ENCODE measurements at regions not wholly inside any gene's neighbourhood (a gene's known extent, or its start where the extent isn't known, plus 50 kb on each side); places are given as distances from the start of the nearest gene placed in this dataset.

DNA sequence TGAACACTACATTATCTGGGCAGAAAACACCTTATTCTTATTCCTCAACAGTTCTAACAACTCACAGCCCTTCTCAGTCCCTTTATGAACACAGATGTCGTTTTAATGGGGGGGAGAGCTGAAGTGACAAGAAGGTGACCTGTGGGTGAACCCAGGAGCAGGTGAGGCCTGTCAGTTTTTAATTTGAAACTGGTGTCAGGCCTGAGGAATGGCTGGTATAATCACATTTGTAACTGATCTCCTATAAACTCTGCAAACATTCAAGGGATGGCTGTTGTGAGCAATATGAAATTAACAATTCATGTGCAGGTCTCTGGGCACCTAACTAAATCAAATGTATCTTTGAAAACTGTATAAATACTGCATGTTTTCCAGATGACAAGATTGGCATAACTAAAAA, 362.1 kb upstream of the NR5A2 start:
- no peak overlapping the region for H2AFZ ChIP-seq (replicated peaks)
- no peaks in the 10 kb centered on the region for H3K4me1 Mint-ChIP-seq
- H3K4me1 ChIP-seq = no peaks in the 10 kb centered on the region
- no peak overlapping the region for H3K27ac ChIP-seq
- no peaks in the 10 kb centered on the region for H3K36me3 Mint-ChIP-seq
- H3K4me3 ChIP-seq = no peak overlapping the region
- H4K20me1 ChIP-seq (ENCODE audit: low read depth) = no peaks in the 10 kb centered on the region
- H3K79me2 ChIP-seq (ENCODE audit: low read depth) = no peaks in the 10 kb centered on the region
- no peaks in the 10 kb centered on the region for H3K27me3 ChIP-seq
- TF ChIP-seq EZH2 (IDR thresholded peaks at IDR 0.05) (no peak), EZH2phosphoT487 (IDR thresholded peaks at IDR 0.05) (no peak)
- TF ChIP-seq, protein P1, sequence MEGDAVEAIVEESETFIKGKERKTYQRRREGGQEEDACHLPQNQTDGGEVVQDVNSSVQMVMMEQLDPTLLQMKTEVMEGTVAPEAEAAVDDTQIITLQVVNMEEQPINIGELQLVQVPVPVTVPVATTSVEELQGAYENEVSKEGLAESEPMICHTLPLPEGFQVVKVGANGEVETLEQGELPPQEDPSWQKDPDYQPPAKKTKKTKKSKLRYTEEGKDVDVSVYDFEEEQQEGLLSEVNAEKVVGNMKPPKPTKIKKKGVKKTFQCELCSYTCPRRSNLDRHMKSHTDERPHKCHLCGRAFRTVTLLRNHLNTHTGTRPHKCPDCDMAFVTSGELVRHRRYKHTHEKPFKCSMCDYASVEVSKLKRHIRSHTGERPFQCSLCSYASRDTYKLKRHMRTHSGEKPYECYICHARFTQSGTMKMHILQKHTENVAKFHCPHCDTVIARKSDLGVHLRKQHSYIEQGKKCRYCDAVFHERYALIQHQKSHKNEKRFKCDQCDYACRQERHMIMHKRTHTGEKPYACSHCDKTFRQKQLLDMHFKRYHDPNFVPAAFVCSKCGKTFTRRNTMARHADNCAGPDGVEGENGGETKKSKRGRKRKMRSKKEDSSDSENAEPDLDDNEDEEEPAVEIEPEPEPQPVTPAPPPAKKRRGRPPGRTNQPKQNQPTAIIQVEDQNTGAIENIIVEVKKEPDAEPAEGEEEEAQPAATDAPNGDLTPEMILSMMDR (IDR thresholded peaks at IDR 0.05) = no peak
- no peaks in the 10 kb centered on the region for H3F3A ChIP-seq (ENCODE audit: low read depth)
- H3K27ac Mint-ChIP-seq = no peak overlapping the region
- no peaks in the 10 kb centered on the region for H3K36me3 ChIP-seq
- H3K4me2 ChIP-seq = no peak overlapping the region
- no peaks in the 10 kb centered on the region for H3K9me3 ChIP-seq (ENCODE audit: low read depth)
- no peaks in the 10 kb centered on the region for H3K27me3 Mint-ChIP-seq (ENCODE audit: insufficient read depth, low read depth)
- no peak overlapping the region for H3K4me3 Mint-ChIP-seq
- DNase-seq (ENCODE audit: low spot score) = no peak
- H3K9ac ChIP-seq = no peak overlapping the region
- no peaks in the 10 kb centered on the region for H3K9me3 Mint-ChIP-seq

DNA sequence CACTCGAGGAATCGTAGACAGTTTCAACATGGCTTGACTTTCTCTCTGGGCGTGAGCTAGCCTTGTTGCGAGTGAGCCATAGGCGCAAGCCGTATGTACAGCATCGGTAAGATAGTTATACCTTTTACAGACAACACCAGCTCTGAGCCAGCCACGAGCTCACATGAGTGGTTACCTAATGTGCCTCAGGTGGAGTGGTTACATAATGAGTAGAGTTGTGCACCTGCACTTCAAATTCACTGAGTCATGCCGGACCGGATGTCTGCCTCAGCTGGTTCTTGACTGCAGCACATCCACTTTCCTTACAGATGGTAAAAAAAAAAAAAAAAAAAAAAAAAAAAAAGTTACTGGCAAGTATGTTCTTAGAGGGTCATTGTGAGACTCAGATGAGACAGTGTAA, 360.4 kb upstream of the NR5A2 start:
- TF ChIP-seq, protein P1 (IDR thresholded peaks at IDR 0.05) = no peak
- TF ChIP-seq EZH2 (IDR thresholded peaks at IDR 0.05) (no peak), EZH2phosphoT487 (IDR thresholded peaks at IDR 0.05) (no peak)
- Histone ChIP-seq H2AFZ (replicated peaks) (no peak overlapping the region), H4K20me1 (ENCODE audit: low read depth) (no peaks in the 10 kb centered on the region), H3K36me3 (no peaks in the 10 kb centered on the region), H3K9ac (no peak overlapping the region), H3K27ac (no peak overlapping the region), H3K9me3 (ENCODE audit: low read depth) (no peaks in the 10 kb centered on the region), H3K27me3 (no peaks in the 10 kb centered on the region), H3K4me1 (no peaks in the 10 kb centered on the region), H3K4me2 (no peak overlapping the region), H3K79me2 (ENCODE audit: low read depth) (no peaks in the 10 kb centered on the region), H3F3A (ENCODE audit: low read depth) (no peaks in the 10 kb centered on the region), H3K4me3 (no peak overlapping the region)
- Mint-ChIP-seq H3K27me3 (ENCODE audit: insufficient read depth, low read depth) (no peaks in the 10 kb centered on the region), H3K27ac (no peak overlapping the region), H3K36me3 (no peaks in the 10 kb centered on the region), H3K4me1 (no peaks in the 10 kb centered on the region), H3K4me3 (no peak overlapping the region), H3K9me3 (no peaks in the 10 kb centered on the region)
- DNase-seq (ENCODE audit: low spot score) = no peak

DNA sequence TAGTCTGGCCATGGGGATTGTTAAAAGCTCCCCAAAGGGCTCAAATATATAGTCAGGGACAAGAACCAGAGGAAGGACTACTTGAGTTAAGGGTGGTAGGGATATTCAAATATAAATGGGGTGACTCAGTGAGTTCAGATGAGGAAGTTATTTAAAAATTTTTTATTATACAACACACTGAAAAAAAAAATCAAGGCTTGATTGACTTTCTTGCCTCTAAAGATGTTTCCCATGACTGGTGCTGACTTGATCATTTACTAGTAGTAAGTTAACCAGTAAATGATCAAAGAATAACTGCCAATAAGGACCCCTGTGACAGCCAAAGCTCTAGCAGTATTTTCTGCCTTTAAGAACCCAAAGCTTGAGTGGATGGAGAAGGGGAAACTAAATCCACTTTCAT, 357.6 kb upstream of the NR5A2 start:
- Histone ChIP-seq H3K36me3 (no peaks in the 10 kb centered on the region), H3K9ac (no peak overlapping the region), H3K9me3 (ENCODE audit: low read depth) (no peaks in the 10 kb centered on the region), H3K4me2 (no peak overlapping the region), H3K4me3 (no peak overlapping the region), H3F3A (ENCODE audit: low read depth) (no peaks in the 10 kb centered on the region), H4K20me1 (ENCODE audit: low read depth) (no peaks in the 10 kb centered on the region), H3K27me3 (no peaks in the 10 kb centered on the region), H3K27ac (no peak overlapping the region), H2AFZ (replicated peaks) (no peak overlapping the region), H3K4me1 (no peaks in the 10 kb centered on the region), H3K79me2 (ENCODE audit: low read depth) (no peaks in the 10 kb centered on the region)
- Mint-ChIP-seq H3K27ac (no peak overlapping the region), H3K27me3 (ENCODE audit: insufficient read depth, low read depth) (no peaks in the 10 kb centered on the region), H3K36me3 (no peaks in the 10 kb centered on the region), H3K4me3 (no peak overlapping the region), H3K4me1 (no peaks in the 10 kb centered on the region), H3K9me3 (no peaks in the 10 kb centered on the region)
- no peak for DNase-seq (ENCODE audit: low spot score)
- TF ChIP-seq, protein P1 (IDR thresholded peaks at IDR 0.05) = no peak
- TF ChIP-seq EZH2 (IDR thresholded peaks at IDR 0.05) (no peak), EZH2phosphoT487 (IDR thresholded peaks at IDR 0.05) (no peak)

DNA sequence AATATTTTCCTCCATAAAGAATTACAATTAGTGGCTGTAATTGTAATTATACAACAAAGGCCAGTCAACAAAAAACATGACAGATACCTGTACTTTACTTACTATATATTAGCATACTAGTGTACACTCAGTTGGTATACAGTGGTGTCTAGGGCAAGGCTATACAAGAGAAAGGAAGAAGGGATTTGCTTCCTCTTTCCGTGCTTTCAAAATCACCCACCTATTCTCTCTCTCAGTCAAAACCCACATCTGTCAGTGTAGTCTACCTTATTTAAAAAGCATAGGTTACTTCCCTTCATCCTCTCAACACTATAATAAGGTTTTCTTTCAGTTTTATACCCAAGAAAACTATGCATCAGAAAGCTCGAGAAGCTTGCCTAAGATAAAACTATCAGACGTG, 355.8 kb upstream of the NR5A2 start:
- no peak overlapping the region for H3K4me3 ChIP-seq
- H3K27me3 Mint-ChIP-seq (ENCODE audit: insufficient read depth, low read depth) = no peaks in the 10 kb centered on the region

More for the DNA sequence above, 355.8 kb upstream of the NR5A2 start:
- Histone ChIP-seq H3K4me2 (no peak overlapping the region), H3K27ac (no peak overlapping the region), H3K79me2 (ENCODE audit: low read depth) (no peaks in the 10 kb centered on the region), H3F3A (ENCODE audit: low read depth) (no peaks in the 10 kb centered on the region), H3K36me3 (no peaks in the 10 kb centered on the region), H2AFZ (replicated peaks) (no peak overlapping the region), H3K9ac (no peak overlapping the region), H4K20me1 (ENCODE audit: low read depth) (no peaks in the 10 kb centered on the region), H3K9me3 (ENCODE audit: low read depth) (no peaks in the 10 kb centered on the region), H3K4me1 (peaks cover 5% of the 10 kb centered on the region), H3K27me3 (no peaks in the 10 kb centered on the region)
- H3K9me3 Mint-ChIP-seq = no peaks in the 10 kb centered on the region
- H3K27ac Mint-ChIP-seq = no peak overlapping the region
- TF ChIP-seq EZH2phosphoT487 (IDR thresholded peaks at IDR 0.05) (no peak), EZH2 (IDR thresholded peaks at IDR 0.05) (no peak)
- TF ChIP-seq, protein P1 (IDR thresholded peaks at IDR 0.05) = no peak
- DNase-seq (ENCODE audit: low spot score) = no peak
- H3K4me1 Mint-ChIP-seq = no peaks in the 10 kb centered on the region
- H3K4me3 Mint-ChIP-seq = no peak overlapping the region
- H3K36me3 Mint-ChIP-seq = no peaks in the 10 kb centered on the region

Data from neural progenitor cell (in vitro differentiated cells).